ENCODE measurements at regions not wholly inside any gene's neighbourhood (a gene's known extent, or its start where the extent isn't known, plus 50 kb on each side); places are given as distances from the start of the nearest gene placed in this dataset.

DNA sequence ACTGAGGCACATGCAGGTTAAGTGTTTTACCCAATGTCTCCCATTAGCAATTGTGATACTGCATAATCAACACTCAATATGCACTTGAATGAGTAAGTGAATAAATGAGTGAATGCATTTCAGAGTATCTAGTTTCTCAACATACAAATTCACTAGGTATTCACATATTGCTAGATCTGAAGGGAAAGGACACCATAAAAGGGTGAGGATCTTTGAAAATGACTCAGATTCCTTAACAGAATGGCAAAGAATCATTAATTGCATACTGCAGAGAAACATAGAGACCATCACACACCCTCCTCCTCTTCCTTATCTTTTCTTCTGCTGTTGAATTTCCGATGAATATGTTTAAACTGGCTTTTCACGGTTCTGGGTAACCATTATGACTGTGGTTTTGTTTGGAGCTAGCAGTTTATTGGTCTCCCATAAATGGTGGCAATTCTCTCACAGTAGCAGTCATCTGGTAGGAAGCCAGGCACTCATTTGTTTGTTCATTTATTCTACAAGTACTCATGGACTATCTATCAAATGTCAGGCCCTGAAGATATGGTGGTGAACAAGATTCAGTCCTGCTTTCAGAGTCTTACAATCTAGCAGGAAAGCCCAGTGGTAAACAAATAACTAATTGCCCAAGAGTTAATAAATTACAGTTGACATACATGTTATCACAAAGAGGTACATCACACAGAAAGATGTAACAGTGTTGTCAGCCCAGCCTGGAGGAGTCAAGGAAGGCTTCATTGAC, 70.2 kb downstream of the LLPH start:
- TF ChIP-seq CTCF (IDR thresholded peaks at IDR 0.05) (no peak), POLR2A (IDR thresholded peaks at IDR 0.05) (no peak)
